Natural killer cell treated with Interleukin-12 subunit alpha and Interleukin-12 subunit beta and Interleukin-15 and Interleukin-18, amount 100 ng/mL, for 72 hours (primary cell): ENCODE measurements at regions not wholly inside any gene's neighbourhood (a gene's known extent, or its start where the extent isn't known, plus 50 kb on each side); places are given as distances from the start of the nearest gene placed in this dataset.

Experiments
- ATAC-seq, 2 donors: fragments of 150-1000 bp; cut with Tn5 transposase in 1 of 2; sonication (Bioruptor Pico), chemical (Tn5 transposase) in 1 of 2; 2 replicates each; pipeline ENCODE4 v1.10.0; 2021
- DNase-seq: peaks from one replicate; pipeline ENCODE4 v3.0.0; 2022; ENCODE audit warnings: low spot score
- H3K27ac Mint-ChIP-seq, 2 donors: 1 replicate in 1 of 2; 2 replicates in 1 of 2; pipeline ENCODE4 v1.8.0; 2022; ENCODE audit warnings: mixed read lengths in 2 of 2, mild to moderate bottlenecking in 1 of 2, moderate library complexity in 1 of 2
- H3K27me3 Mint-ChIP-seq, 2 donors: 1 replicate in 1 of 2; 2 replicates in 1 of 2; pipeline ENCODE4 v1.8.0; 2022; ENCODE audit warnings: mixed read lengths in 2 of 2
- H3K36me3 Mint-ChIP-seq: one replicate; pipeline ENCODE4 v1.8.0; 2022; ENCODE audit warnings: mixed read lengths
- H3K4me1 Mint-ChIP-seq, 2 donors: 1 replicate in 1 of 2; 2 replicates in 1 of 2; pipeline ENCODE4 v1.8.0; 2022; ENCODE audit warnings: low read depth in 2 of 2, mixed read lengths in 2 of 2, mild to moderate bottlenecking in 1 of 2
- H3K4me3 Mint-ChIP-seq: one replicate; pipeline ENCODE4 v1.8.0; 2022; ENCODE audit warnings: mixed read lengths
- H3K9me3 Mint-ChIP-seq: 2 replicates; pipeline ENCODE4 v1.8.0; 2022; ENCODE audit warnings: mixed read lengths

DNA sequence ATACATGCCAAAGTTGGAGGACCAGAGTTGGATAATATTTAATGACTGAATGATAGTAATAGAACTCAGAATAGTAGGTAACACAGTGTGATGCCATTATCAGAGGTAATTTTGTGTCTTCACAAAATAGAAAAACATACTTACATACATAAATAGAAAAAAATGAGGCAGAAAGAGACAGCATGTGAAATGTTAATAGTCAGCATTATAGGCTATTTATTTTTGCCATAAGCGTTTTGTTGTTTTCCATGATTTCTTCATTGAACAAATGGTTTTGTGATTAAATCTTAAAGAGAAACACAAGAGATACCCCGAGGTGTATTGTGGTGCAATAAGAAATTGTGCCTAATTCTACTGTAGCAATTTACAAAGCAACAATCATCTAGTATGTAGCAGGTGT lies 626.3 kb downstream of the KCNJ2 start:
- no peaks in the 10 kb centered on the region for H3K36me3 Mint-ChIP-seq
- H3K27ac Mint-ChIP-seq, result no peak overlapping the region
- peaks cover 14% of the 10 kb centered on the region for H3K9me3 Mint-ChIP-seq
- DNase-seq (no peak), ATAC-seq (no peak)
- no peak overlapping the region for H3K4me3 Mint-ChIP-seq
- H3K27me3 Mint-ChIP-seq, result no peaks in the 10 kb centered on the region
- H3K4me1 Mint-ChIP-seq, result no peaks in the 10 kb centered on the region

DNA sequence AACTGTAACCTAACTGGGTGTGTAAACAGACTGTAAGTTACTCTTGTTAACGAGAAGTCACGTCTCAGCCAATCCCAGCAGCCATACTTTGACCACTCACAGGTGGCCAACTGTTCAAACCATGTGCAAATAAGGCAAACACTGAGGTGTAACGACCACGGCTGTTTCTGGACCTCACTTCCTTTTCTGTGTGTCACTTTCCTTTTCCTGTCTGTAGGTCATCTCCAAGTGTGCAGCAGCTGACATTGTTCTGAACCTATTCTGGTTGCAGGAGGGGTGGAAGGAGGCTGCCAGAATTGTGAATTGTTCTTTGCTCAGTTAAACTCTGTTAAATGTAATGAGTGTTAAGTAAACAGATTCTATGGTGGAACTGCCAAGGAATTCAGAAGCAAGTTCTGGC lies 627.4 kb downstream of the KCNJ2 start:
- H3K27me3 Mint-ChIP-seq, result no peaks in the 10 kb centered on the region
- no peak for ATAC-seq
- H3K4me3 Mint-ChIP-seq, result no peak overlapping the region
- H3K27ac Mint-ChIP-seq, result no peak overlapping the region
- DNase-seq, result no peak
- no peaks in the 10 kb centered on the region for H3K36me3 Mint-ChIP-seq
- H3K4me1 Mint-ChIP-seq, result no peaks in the 10 kb centered on the region
- peaks cover 12% of the 10 kb centered on the region for H3K9me3 Mint-ChIP-seq

DNA sequence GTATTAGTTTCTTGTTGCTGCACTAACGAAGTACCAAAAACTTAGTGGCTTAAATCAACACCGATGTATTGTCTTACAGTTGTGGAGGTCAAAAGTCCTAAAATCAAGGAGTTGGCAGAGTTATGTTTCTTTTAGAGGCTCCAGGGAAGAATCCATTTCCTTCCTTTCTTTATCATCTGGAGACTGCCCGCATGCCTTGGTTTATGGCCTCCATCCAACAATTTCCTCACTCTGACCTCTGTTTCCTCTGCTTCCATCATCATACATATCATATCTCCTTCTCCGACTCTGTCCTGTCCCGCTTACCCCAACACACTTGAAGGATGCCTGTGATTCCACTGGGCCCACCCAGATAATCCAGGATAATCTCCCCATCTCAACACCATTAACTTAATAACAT lies 627.8 kb downstream of the KCNJ2 start:
- H3K27ac Mint-ChIP-seq, result no peak overlapping the region
- no peaks in the 10 kb centered on the region for H3K27me3 Mint-ChIP-seq
- H3K4me3 Mint-ChIP-seq, result no peak overlapping the region
- no peaks in the 10 kb centered on the region for H3K4me1 Mint-ChIP-seq
- DNase-seq, result no peak
- peaks cover 12% of the 10 kb centered on the region for H3K9me3 Mint-ChIP-seq
- H3K36me3 Mint-ChIP-seq, result no peaks in the 10 kb centered on the region
- ATAC-seq, result no peak

DNA sequence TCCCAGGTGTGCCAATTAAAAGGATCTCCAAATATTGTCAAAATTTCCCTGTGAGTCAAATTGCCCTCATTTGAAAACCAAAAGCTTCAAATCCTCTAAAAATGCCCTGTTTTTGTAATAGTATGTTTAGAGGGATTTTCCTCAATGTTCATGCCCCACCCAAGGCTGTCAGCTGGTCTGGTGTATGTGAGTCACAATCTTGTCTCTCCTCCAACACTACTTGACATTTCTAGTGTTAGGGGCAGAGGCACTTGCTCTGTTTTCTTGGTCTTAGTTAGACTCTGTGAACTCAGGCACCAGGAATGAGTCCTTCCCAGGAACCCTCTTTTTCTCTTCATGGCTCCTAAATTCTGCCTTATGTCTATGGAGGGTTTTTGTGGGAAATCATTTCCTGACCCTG lies 634.8 kb downstream of the KCNJ2 start:
- peaks cover 8% of the 10 kb centered on the region for H3K9me3 Mint-ChIP-seq
- no peaks in the 10 kb centered on the region for H3K27me3 Mint-ChIP-seq
- H3K4me1 Mint-ChIP-seq, result no peaks in the 10 kb centered on the region
- ATAC-seq (no peak), DNase-seq (no peak)
- H3K27ac Mint-ChIP-seq, result no peak overlapping the region
- no peaks in the 10 kb centered on the region for H3K36me3 Mint-ChIP-seq
- no peak overlapping the region for H3K4me3 Mint-ChIP-seq

DNA sequence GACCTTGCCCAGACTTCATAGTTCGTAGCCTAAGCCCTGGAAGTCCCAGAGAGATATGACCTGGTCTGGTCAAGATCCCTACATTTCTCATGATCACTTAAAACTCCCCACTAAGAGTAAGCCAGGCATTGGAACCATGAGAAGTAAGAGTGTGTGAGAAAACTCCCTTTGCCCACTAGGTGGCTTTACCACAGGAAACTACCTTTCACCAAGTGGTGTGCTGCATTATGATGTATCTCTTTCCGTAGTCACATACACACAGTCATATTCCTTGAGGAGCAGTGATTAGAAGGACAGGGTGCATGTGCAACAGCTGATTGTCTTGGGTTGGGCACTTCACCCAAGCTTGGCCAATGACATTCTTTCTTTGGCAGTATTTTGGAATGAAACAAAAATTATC lies 639.3 kb downstream of the KCNJ2 start:
- no peak overlapping the region for H3K27ac Mint-ChIP-seq
- H3K4me3 Mint-ChIP-seq, result no peak overlapping the region
- H3K4me1 Mint-ChIP-seq, result no peaks in the 10 kb centered on the region
- H3K9me3 Mint-ChIP-seq, result peaks cover 9% of the 10 kb centered on the region
- H3K27me3 Mint-ChIP-seq, result no peaks in the 10 kb centered on the region
- H3K36me3 Mint-ChIP-seq, result peaks cover 6% of the 10 kb centered on the region
- ATAC-seq (no peak), DNase-seq (no peak)

DNA sequence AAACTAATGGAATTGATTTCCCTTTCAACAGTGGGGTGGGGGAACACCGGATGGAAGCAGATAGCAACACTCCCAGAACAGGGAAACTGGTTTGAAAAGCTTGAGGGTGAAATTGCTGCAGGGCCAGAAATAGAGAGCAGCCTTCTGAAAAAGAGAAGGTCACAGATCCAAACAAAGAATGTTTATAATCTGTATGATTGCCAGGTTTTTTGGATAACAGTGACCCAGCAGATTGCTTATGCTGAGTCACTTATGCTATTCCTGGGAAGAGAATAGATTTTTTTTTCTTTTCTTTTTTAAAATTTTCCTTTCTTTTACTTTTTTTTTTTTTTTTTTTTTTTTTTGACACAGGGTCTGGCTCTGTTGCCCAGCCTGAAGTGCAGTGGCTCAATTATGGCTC lies 641.3 kb downstream of the KCNJ2 start:
- Mint-ChIP-seq H3K4me3 (no peak overlapping the region), H3K36me3 (peaks cover 6% of the 10 kb centered on the region), H3K27me3 (no peaks in the 10 kb centered on the region), H3K4me1 (no peaks in the 10 kb centered on the region), H3K9me3 (peaks cover 5% of the 10 kb centered on the region), H3K27ac (no peak overlapping the region)
- no peak for ATAC-seq
- DNase-seq, result no peak

DNA sequence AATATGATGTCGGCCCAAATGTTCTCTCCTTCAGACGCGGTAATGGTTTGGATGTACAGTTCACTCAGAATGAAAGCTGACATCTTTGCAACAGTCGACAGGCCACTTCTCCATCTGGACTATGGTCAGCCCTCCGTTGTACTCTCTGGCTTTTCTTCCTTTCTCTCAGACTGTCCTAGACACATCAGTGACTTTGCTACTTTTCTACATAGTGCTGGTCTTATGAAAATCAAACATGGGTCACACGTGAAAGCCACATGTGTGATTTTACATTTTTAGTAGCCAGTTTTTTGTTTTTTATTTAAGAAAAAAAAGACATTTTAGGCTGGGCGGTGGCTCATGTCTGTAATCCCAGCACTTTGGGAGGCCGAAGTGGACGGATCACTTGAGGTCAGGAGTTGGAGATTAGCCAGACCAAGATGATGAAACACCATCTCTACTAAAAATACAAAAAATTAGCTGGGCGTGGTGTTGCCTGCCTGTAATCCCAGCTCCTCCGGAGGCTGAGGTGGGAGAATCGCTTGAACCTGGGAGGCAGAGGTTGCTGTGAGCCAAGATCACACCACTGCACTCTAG lies 644.1 kb downstream of the KCNJ2 start:
- H3K9me3 Mint-ChIP-seq, result peaks cover 5% of the 10 kb centered on the region
- no peaks in the 10 kb centered on the region for H3K4me1 Mint-ChIP-seq
- ATAC-seq (no peak), DNase-seq (no peak)
- no peaks in the 10 kb centered on the region for H3K27me3 Mint-ChIP-seq
- H3K36me3 Mint-ChIP-seq, result peaks cover 6% of the 10 kb centered on the region
- H3K27ac Mint-ChIP-seq, result no peak overlapping the region
- no peak overlapping the region for H3K4me3 Mint-ChIP-seq

DNA sequence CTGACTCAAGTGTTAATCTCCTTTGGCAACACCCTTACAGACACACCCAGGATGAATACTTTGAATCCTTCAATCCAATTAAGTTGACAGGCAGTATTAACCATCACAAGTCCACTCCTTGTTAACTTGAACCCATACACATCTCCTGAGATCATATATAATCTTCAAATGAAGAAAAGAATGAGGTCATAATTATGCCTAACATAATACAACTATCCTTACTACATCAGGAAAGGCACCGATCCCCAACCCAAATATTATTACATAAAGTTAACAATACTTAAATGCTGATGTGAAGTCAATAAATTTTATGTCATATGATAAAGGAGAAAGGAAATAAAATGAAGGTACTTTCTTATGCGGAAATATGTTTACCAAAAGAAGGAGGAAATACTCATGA lies 649.9 kb downstream of the KCNJ2 start:
- ATAC-seq (no peak), DNase-seq (no peak)
- Mint-ChIP-seq H3K4me3 (no peak overlapping the region), H3K27ac (no peak overlapping the region), H3K9me3 (peaks cover 7% of the 10 kb centered on the region), H3K4me1 (no peaks in the 10 kb centered on the region), H3K36me3 (no peaks in the 10 kb centered on the region), H3K27me3 (no peaks in the 10 kb centered on the region)

DNA sequence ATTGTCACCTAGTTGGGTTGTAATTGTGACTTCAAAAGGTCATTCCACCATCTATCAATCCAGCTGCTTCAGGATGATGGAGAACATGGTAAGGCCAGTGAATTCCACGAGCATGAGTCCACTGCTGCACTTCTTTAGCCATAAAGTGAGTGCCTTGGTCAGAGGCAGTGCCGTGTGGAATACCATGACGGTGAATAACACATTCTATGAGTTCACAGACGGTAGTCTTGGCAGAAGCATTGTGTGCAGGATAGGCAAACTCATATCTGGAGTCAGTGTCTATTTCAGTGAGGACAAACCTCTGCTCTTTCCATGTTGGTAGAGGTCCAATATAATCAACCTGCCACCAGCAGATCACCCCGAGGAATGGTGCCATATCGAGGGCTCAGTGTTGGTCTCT lies 650.9 kb downstream of the KCNJ2 start:
- no peak for DNase-seq
- ATAC-seq, result no peak
- Mint-ChIP-seq H3K27me3 (no peaks in the 10 kb centered on the region), H3K36me3 (no peaks in the 10 kb centered on the region), H3K27ac (no peak overlapping the region), H3K4me3 (no peak overlapping the region), H3K4me1 (no peaks in the 10 kb centered on the region), H3K9me3 (peaks cover 8% of the 10 kb centered on the region)

DNA sequence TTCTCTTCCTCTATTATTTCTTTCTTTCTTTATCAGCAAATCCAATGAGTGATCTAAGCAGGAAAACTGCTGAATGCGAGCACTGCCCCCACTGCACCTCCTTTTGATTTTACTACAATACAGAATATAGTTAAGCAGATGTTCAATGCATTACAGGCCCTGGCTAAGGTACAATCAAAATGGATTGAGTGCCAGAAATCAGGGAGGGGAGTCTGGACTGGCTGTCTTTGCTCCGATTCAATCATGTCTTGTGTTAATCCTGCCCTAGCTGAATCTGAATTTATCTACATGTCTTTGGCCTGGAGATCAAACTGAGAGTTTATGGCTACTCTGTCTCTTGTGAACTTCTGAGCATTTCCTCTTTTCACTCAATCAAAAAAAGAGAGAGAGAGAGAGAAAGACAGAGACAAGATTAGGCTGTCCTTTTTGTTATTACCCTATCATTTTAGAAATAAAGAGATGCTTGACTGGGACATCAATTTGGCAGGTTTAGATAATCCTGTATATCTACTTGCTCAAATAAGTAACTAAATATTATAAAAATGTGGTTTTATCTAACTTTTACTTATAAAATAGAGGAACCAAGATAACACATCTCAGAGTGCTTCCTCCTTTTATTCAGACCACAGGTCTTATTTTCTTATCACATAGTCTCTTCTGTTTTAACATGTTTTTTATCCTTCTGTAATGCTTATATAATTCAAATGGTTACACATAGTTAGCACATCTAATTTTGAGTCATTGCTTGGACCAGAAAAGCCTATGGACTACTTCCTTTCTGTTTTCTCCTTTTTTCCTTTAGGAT lies 656.2 kb downstream of the KCNJ2 start:
- H3K27me3 Mint-ChIP-seq, result no peaks in the 10 kb centered on the region
- no peaks in the 10 kb centered on the region for H3K36me3 Mint-ChIP-seq

DNA sequence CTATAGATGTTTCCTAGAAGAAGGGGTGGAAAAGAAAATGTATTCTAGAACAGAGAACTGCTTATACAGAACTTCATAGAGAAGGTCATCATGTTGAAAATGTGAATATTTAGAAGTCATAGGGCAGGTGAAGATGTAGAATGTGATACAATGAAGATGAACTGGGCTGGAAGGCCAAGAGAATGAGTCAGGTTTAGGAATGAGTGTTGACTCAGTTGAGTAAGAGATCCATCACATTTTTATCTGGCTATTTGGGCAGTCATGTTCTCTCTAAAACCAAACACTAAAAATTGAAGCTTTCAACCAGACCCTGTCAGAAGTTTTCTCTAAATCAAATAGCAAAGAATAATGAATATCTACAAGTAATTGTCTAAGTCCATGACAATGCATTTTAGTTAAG lies 660.5 kb downstream of the KCNJ2 start:
- Mint-ChIP-seq H3K36me3 (peaks cover 4% of the 10 kb centered on the region), H3K4me1 (no peaks in the 10 kb centered on the region), H3K27me3 (no peaks in the 10 kb centered on the region), H3K9me3 (peaks cover 9% of the 10 kb centered on the region), H3K4me3 (no peak overlapping the region), H3K27ac (no peak overlapping the region)
- DNase-seq, result no peak
- no peak for ATAC-seq

More for the DNA sequence above, 656.2 kb downstream of the KCNJ2 start:
- H3K27ac Mint-ChIP-seq, result peak overlapping the region in 1 of 2 donors; percentile 22
- H3K4me3 Mint-ChIP-seq, result no peak overlapping the region
- no peak for DNase-seq
- peaks cover 16% of the 10 kb centered on the region for H3K9me3 Mint-ChIP-seq
- no peaks in the 10 kb centered on the region for H3K4me1 Mint-ChIP-seq
- no peak for ATAC-seq

DNA sequence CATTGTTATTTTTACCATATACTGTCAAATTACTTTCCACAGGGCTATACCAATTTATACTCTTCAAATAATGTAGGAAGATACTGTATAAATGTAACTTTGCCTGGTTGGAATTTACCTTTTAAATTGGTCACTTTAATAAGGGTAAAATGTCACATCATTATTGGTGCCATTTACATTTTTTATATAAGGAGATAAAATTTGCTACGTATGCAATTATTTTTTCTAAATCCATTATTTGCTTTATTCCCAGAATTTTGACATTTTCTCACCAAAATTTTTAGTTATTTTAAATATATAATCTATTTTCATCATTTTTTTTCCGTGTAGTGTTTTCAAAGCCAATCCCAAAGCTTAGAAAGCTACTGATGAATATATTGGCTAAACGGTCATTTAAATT lies 664.7 kb downstream of the KCNJ2 start:
- Mint-ChIP-seq H3K9me3 (peaks cover 15% of the 10 kb centered on the region), H3K36me3 (peaks cover 4% of the 10 kb centered on the region), H3K27me3 (no peaks in the 10 kb centered on the region), H3K27ac (no peak overlapping the region), H3K4me3 (no peak overlapping the region), H3K4me1 (no peaks in the 10 kb centered on the region)
- DNase-seq, result no peak
- no peak for ATAC-seq

DNA sequence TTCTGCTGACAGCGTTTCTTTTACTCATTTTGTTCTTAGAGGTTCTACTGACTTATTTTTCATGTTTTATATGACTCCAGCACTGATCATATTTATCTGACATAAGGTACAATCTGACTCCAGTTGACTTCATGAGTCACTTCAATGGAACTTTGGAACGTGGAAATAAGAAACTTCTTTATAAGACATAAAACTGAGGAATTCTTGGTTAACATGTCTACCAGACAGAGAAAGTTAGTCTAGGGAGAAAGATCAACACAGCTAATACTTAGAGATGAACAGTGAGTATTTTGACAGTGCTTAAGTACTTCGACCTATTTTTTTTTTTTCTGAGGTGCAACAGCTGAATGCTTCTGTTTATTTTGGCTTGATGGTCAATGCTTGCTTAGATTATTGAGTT lies 679.5 kb downstream of the KCNJ2 start:
- Mint-ChIP-seq H3K36me3 (peaks cover 6% of the 10 kb centered on the region), H3K4me3 (no peak overlapping the region), H3K27me3 (no peaks in the 10 kb centered on the region), H3K27ac (no peak overlapping the region), H3K4me1 (no peaks in the 10 kb centered on the region), H3K9me3 (peaks cover 8% of the 10 kb centered on the region)
- ATAC-seq (no peak), DNase-seq (no peak)

DNA sequence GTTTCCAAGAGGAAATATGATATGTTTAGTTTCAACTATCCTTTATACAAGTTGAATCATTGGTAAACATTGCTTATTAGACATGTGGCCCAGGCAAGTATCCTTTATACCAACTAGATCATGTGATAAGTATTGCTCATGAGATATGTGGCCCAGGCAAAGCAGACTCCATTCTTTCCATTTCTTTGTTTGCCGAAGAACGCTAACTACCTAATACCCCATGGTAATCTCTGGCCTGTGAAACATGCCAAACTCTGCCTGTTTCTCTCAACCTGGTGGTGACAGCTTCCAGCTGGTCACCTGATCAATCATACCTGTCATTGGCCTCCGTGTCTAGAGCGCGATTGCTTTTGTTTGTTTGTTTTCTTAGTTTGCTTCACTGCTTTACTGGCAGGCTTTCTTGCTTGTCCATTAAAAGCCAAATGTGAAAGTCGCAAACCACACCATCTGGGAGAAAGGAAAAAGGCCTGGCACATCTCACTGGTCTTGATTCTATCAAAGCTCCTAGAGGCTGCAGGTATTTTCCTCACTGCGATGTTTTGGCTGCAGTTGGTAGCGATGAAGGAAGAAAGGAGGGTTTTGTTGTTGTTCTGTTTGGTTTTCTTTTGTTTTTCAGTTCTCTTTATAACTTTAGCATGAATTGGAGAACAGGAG lies 686.2 kb downstream of the KCNJ2 start:
- H3K9me3 Mint-ChIP-seq, result peaks cover 13% of the 10 kb centered on the region
- no peak for ATAC-seq
- no peak overlapping the region for H3K27ac Mint-ChIP-seq
- DNase-seq, result no peak
- no peaks in the 10 kb centered on the region for H3K27me3 Mint-ChIP-seq
- H3K4me1 Mint-ChIP-seq, result no peaks in the 10 kb centered on the region
- peaks cover 8% of the 10 kb centered on the region for H3K36me3 Mint-ChIP-seq
- H3K4me3 Mint-ChIP-seq, result no peak overlapping the region
